Stimulated activated CD4-positive, alpha-beta T cell treated with anti-CD3 and anti-CD28 coated beads, TNF-alpha, amount 100 ng/mL, for 24 hours (primary cell): ENCODE measurements at regions not wholly inside any gene's neighbourhood (a gene's known extent, or its start where the extent isn't known, plus 50 kb on each side); places are given as distances from the start of the nearest gene placed in this dataset.
"Not testable (repeated sequence)": the region's sequence is repeated elsewhere in the genome, so short reads cannot be mapped to it uniquely, and the experiment has no call there.

Experiments
- DNase-seq, 3 experiments: peaks; one replicate each; pipeline ENCODE4 v3.0.0-alpha.2; 2020; ENCODE audit warnings: low read depth in 3 of 3

DNA sequence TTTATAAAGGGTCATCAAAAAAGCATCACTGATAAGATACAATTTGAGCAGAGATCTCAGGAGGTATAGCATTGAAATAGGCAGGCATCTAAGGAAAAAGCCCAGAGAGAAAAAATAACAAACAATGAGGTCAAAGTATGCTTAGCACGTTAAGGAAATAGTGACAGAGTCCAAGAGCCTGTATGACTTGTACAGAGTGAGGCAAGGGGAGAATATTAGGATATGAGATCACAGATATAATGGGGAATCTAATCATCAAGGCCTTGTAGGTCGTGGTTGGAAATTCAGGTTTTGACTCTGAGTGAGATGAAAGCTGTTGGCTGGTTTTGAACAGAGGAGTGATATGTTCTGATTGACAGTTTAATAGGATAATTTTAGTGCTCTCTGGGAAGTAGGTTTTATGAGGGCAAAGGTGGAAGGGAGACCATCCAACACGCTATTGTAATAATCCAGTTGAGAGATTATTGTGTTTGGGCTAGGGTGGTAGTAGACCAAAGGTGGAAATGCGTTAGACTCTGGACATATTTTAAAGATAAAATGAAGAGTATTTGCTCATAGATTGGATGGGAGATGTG is 644.6 kb upstream of the TMPRSS15 start:
- no peak for DNase-seq

DNA sequence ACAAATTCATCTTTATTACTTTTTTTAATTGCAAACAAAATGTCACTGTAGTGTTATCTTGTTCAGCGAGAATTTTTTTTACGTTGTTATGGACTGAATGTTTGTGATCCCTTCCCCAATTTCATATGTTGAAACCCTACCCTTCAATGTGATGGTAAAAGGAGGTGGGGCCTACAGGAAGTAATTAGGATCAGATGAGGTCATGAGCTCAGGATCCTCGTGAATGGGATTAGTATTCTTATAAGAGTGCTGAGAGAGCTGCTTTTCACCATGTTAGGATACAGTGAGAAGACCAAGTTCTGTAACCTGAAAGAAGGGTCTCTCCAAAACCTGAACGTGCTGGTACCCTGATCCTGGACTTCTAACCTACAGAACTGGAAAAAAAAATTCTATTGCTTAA is 646.0 kb upstream of the TMPRSS15 start:
- DNase-seq, result no peak

DNA sequence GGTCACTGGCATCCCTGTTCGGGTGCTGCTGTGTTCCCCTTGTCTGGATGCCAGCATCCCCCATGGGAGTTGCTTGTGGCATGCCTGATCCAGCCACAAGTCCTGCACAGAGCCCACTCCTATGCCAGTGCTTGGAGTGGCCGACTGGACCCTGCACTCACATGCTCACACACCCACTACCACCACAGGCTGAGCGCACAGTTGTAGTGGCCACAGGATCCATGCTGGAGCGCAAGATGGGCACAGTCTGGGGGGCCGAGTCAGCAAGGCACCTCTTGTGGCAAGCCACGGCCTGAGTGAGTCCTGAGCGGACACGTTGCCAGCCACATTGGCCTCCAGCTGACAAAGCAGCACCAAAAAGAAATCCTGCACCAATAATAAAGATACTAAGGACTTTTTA is 661.6 kb upstream of the TMPRSS15 start:
- DNase-seq, result no peak

DNA sequence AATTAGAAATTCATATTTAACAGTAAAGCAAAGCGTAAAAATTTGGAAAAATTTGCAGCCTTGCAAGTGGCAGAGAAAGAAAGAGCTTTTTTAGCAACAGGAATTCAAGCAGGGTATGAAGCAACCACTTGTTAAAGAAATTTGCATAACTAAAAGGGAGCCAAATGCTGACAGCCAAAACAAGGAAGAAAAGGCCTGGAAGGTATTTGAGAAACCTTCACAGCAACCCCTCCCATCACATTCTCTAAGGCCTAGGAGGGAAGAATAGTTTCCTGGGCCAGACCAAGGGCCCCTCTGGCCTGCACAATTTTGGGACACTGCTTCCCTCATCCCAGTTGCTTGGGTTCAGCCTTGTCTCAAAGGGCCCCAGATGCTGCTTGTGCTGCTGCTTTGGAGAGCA is 672.4 kb upstream of the TMPRSS15 start:
- DNase-seq, result no peak

DNA sequence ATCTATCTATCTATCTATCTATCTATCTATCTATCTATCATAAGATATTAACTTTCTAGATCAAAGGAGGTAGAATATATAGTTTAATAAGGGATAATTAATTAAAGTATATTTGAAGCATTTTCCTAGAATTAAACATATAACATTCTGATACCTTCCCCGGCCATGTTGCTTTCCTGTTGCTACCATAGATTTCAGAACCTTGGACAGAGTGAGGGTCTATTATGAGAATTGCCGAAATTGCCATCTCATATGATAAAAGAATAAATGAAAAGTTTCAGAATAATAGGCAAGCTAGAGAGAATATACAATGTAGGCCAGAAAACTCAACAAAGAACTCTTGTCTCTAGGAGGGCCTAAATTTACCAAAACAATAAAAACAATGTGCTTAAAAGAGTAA is 706.1 kb upstream of the TMPRSS15 start:
- DNase-seq, result no peak

DNA sequence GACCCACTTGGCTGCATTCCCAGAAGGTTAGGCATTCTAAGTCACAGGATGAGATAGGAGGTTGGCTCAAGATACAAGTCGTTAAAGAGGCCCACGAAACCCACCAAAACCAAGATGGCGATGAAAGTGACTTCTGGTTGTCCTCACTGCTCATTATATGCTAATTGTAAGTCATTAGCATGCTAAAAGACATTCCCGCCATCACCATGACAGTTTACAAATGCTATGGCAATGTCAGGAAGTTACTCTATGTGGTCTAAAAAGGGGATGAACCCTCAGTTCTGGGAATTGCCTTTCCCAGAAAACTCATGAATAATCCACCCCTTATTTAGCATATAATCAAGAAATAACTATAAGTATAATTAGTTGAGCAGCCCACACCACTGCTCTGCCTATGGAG is 715.7 kb upstream of the TMPRSS15 start:
- not testable (repeated sequence) for DNase-seq

DNA sequence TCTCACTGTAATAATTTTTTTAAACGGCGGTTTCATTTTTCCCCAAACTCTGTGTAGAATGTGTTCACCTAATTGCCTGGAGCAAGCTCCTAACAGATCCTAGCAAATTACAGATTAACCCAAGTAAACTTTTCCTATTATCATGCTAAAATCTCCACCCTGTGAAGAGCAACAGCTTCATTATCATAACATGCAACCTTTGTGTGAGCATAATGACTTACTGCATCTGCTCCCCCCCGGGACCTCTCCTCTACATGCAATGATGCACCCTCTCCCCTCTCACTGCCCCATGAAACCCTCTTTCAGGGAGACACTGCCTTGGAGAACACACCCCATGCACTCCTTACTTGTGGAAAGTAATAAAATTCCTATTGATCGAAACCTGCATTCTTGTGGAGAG is 717.0 kb upstream of the TMPRSS15 start:
- no peak for DNase-seq

DNA sequence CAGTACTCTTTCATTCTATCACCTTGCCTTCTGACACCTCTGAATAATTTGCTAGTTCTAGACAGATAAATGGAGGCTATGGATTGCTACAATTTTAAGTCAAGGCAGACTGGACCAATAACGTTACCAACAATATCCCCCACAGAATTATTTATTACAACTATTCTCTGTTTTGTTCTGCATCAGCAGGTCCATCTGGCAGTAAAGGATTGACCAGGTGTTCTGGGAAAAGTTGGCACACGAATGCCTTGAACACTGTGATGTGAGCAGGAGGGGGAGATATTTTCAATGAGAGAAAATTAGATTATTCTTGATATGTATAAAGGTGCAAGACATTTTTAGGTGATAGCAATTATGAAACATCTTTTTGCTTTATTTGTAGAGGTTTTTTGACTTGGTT is 718.8 kb upstream of the TMPRSS15 start:
- DNase-seq, result no peak

DNA sequence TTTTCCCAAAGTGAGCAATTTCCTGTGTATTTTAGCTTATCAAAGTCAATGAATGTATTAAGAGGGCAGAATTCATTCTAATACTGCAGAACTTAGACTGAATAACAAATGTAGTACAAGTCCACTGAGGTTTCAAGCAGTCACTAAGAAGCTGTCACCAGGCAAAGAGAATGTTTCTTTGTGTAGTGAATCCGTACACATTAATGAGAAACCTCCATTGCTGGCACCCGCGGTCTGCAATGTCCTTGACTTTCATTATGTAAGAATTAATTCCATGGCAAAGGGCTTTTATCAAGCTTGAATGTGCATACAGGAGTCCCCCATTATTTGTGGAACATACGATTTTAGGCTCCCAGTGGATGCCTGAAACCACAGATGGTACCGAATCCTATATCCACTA is 719.5 kb upstream of the TMPRSS15 start:
- DNase-seq, result no peak

DNA sequence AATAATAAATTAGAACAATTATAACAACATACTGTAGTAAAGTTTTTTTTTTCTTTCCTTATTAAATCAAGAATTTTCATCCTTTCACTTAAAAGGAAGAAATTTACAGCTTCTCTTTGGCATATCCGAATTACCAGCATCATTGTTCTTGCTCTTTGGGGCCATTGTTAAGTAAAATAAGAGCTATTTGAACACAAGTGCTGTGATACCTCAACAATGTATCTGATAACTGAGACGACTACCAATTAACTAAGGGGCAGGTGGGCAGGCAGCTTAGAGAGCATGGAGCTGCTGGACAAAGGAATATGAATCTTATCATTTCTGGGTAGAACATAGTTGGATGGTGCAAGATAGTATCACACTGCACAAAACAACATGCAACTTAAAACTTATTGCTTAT is 719.9 kb upstream of the TMPRSS15 start:
- DNase-seq, result no peak

DNA sequence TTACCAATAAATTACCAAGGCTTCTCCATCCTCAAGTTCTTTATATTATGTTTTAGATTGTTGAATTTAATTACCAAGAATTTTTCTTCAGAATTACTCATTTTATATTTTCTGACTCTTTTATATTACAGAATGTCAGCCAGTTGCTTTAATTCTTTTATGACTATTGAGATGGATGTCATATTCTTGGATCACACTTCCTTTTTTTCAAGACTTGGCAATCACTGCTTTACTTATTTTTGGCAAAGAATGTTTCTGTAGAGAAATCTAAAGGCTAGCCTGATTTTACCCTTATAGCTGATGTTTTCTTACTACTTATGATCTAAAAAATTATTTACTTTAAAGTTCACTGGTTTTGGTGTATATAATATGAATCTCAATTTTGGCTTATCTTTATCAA is 721.1 kb upstream of the TMPRSS15 start:
- DNase-seq, result no peak

DNA sequence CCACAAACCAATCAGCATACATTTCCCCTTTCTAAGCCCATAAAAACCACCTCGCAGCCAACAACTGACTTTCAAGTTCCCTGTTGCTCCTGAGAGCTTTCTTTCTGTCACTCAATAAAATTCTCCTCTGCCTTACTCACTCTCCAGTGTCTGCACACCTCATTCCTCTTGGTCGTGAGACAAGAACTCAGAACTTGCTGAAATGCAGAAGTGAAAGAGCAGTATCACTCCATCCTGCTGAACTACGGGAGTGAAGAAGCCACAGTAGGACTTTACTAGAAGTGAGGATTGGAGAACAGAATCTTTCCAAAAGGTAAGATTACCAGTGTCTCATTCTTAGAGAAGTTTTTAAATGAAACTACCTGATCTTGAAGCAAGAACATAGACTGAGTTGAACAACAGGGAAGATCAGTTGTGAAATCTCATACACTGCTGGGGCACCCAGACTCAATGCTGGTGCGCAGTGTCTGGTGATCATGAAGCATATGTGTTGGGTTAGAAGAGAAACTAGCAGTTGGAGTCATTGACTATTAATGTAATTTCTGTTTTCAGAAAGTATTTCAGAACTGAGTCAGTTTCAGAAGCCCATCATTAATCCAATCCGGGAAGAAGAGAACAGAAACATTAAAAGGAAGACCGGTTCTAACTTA is 726.9 kb upstream of the TMPRSS15 start:
- no peak for DNase-seq

DNA sequence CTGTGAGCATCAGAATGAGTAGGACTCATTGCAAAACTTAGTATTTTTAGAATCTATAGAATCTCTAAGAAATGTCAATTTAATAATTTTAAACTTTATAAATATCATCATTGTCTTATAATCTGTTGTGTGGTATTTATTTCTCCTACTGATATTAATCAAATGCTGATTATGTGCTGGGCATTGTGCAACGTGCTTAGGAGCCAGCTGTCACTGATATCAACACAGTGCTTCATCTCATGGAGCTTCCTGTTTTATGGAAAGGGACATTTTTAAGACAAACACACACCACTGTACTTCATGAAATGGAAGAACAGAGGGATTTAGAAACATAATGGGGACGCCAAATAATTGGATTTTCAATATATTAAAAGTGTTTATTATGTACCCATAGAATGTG is 737.9 kb upstream of the TMPRSS15 start:
- DNase-seq, result no peak

DNA sequence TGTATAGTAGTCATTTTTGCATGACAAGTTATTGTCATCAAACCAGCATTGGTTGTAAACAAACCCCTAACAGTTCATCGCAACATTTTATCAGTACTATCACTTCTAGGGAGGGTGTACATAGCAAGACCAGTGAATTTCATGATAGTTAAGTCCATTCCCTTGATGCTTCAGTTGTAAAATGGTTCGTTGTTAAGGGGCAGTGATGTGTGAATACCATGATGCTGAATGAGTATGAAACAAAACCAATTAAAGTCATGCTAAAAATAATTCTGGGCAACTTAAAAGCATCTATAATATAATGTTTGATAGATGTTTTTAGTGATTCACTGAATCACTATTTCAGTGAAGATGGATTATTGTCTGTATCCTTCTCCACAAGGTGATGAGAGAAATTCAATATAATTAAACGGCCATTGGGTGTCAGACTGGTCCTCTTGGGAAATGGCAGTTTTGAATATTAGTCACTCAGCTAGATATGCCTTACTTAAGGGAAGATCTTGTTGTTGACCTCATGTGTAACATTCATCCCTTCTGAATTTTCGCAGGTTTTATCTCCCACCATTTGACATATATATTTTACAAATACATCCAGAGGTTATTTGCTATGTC is 742.2 kb upstream of the TMPRSS15 start:
- no peak for DNase-seq

DNA sequence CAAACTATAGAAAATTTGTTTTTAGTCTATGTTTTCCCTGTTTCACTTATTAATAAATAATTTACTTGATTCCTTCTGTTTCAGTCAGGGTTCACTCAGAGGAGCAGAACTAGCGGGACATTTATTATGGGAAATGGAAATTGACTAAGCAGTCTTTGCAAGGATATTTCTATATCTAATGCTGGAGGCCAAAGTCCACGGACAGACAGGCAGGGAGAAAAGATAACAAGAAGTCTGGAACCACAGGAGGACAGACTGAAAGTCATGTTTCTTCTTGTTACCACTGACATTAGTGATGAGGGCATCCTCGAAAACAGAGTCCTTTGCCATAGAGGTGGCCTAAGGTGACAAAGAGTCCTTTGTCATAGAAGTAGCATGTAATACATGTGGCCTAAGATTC is 744.5 kb upstream of the TMPRSS15 start:
- DNase-seq, result no peak

DNA sequence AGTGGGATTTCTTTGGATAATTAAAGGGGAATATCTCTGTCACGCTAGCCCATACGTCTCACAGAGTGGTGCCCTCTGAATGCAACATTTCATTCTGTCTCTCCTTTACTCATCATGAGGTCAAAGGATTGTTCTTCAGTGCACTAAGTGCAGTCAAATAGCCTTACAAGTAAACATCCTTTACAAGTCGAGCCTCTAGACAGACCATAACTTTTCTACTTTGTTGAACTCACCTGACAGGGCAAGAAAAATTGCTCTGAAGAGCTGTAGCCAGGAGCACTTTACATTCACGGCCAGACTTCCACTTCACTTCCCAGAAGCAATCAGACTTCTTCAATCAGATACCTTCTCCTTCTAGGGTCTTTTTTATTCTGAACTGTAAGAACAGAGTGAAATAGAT is 768.0 kb upstream of the TMPRSS15 start:
- no peak for DNase-seq

DNA sequence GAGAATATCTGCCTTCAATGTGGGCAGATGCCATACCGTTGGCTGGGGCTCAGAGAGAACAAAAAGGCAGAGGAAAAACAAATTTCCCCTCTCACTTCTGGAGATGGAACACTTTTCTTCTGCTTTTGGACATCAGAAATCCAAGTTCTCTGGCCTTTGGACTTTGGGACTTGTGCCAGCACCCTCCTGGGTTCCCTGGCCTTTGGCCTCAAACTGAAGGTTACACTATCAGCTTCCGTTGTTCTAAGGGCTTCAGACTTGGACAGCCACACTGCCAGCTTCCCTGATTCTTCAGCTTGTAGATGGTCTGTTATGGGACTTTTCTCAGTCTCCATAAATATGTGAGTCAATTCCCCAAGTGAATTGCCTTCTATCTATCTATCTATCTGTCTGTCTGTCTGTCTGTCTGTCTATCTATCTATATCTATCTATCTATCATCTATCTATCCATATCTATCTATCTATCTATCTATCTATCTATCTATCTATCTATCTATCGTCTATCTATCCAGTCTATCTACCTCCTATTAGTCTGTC is 778.1 kb upstream of the TMPRSS15 start:
- no peak for DNase-seq

DNA sequence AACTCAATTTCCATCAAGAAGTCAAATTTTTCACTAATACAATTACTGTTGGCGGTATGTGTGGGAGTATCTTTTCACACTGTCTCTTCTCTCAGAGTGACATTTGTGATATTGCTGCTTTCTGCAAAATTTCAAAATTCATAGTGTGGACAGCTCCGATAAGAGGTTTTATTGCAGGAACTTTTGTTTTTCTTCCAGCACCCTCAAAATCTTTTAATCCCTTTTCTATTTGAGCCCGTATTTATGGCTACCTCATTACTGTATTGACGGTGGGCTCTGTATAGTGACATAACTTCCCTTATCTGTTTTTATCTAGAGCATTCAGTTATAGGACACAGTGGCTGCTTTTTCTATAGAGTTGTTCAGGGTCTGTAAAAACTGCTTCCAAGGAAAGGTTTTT is 794.4 kb upstream of the TMPRSS15 start:
- no peak for DNase-seq

DNA sequence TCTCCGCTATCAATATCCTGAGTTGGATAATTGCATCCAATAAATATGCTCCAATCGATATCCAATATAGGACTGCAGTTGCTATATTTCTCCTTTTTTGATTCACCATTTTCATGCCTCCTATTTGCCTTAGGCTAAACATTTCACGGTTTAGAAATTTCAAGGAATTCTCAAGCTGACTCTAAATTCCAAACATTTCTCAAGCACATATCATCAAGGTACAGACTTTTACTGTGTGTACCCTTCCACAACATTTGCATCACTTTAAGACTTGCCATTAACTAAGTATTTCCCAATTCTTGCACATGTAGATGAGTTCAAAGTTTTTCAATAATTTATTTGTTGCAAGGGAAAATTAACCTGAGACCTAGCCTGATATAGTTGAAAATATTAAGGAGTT is 795.2 kb upstream of the TMPRSS15 start:
- DNase-seq, result no peak

DNA sequence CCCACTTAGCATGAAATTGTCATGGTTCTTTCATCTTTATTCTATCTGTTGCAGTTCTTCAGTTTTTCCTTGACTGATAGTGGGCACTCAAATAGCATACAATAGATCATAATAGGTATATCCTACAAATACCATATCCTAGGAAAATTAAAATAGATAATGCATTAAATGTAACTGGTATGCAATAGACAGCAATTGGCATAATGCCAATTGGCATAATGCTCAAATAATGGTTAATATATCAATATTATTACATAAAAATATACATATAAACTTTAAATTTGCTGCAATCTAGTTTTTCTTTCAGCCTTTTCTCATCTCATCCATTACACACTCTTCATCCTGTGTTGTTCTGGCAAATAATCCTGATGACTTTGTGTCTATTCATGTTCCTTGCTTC is 814.6 kb upstream of the TMPRSS15 start:
- DNase-seq, result no peak

DNA sequence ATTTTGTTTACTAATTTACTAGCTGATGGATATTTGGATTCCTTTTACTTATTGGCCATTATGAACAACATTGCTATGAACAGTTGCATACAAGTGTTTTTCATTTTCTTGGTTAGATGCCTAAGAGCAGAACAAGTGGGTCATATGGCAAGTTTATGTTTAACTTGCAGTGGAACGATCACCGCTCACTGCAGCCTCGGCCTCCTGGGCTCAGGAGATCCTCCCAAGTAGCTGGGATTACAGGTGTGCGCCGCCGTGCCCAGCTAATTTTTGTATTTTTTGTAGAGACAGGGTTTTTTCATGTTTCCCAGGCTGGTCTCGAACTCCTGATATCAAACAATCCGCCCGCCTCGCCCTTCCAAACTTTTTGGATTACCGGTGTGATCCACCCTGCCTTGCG is 820.5 kb upstream of the TMPRSS15 start:
- no peak for DNase-seq

DNA sequence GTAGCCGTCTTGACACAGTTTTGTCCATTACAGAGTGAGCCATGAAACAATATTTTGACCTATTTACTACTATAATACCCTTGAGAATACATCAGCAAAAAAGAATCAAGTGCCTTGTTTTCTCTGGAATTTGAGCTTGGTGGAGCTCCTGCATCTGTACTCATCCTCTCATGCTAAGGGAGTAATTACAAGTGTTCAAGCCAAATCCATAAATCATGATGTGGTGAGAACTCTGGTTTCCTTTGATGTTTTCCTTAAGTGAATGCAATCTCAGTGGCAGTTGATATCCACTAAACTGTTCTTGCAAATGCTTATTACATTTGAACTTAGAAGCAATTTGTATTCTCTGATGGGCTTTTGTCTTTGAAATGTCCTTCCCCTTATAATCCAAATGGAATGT is 824.6 kb upstream of the TMPRSS15 start:
- DNase-seq, result no peak

DNA sequence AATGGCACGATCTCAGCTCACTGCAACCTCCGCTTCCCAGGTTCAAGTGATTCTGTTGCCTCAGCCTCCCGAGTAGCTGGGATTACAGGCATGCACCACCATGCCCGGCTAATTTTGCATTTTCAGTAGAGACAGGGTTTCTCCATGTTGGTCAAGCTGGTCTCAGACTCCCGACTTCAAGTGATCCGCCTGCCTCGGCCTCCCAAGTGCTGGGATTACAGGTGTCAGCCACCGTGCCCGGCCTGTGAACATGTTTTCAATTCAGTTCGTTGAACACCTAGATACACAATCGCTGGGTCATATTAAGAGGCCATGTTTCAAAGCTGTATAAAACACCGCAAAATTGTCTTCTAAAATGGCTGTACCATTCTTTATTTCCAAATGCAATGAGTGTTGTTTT is 830.3 kb upstream of the TMPRSS15 start:
- not testable (repeated sequence) for DNase-seq

DNA sequence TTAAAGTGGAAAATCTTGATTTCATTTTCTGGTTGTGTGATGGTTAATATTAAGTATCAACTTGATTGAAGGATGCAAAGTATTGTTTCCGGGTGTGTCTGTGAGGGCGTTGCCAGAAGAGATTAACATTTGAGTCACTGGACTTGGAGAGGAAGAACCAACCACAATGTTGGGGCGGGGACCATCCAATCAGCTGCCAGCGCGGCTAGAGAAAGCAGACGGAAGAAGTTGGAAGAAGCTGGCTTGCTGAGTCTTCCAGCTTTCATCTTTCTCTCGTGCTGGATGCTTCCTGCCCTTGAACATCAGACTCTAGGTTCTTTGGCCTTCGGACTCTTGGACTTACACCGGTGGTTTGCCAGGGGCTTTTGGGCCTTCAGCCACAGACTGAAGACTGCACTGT is 832.6 kb upstream of the TMPRSS15 start:
- DNase-seq, result no peak
